Aorta (tissue), 5 donors: ENCODE measurements at regions not wholly inside any gene's neighbourhood (a gene's known extent, or its start where the extent isn't known, plus 50 kb on each side); places are given as distances from the start of the nearest gene placed in this dataset.
"Not testable (repeated sequence)": the region's sequence is repeated elsewhere in the genome, so short reads cannot be mapped to it uniquely, and the experiment has no call there.

Experiments
- ATAC-seq: fragments of 200-7000 bp; cut with Tn5 transposase; one replicate; pipeline ENCODE4 v1.9.1; 2022; ENCODE audit warnings: moderate library complexity; ENCODE audit not compliant: low FRiP score
- DNase-seq, 2 donors: peaks; one replicate each; pipeline ENCODE4 v3.0.0-alpha.2; 2020
- H3K27ac ChIP-seq, 2 donors: one replicate each; pipeline ENCODE4 v1.5.1; 2013; ENCODE audit warnings: low read length in 2 of 2, mild to moderate bottlenecking in 2 of 2, moderate library complexity in 2 of 2, control low read depth in 1 of 2, inconsistent platforms in 1 of 2, low read depth in 1 of 2
- H3K27me3 ChIP-seq, 2 donors: one replicate each; pipeline ENCODE4 v1.6.1; 2013; ENCODE audit warnings: control low read depth in 1 of 2, low read length in 1 of 2, mild to moderate bottlenecking in 1 of 2, moderate library complexity in 1 of 2; ENCODE audit not compliant: insufficient read depth in 2 of 2, control insufficient read depth in 1 of 2
- H3K36me3 ChIP-seq, 2 donors: one replicate each; pipeline ENCODE4 v1.6.1; 2013; ENCODE audit warnings: control low read depth in 1 of 2, low read length in 1 of 2, mild to moderate bottlenecking in 1 of 2; ENCODE audit not compliant: insufficient read depth in 2 of 2, control insufficient read depth in 1 of 2
- H3K4me1 ChIP-seq, 2 donors: one replicate each; pipeline ENCODE4 v1.6.1; 2013; ENCODE audit warnings: low read length in 2 of 2, control low read depth in 1 of 2, mild to moderate bottlenecking in 1 of 2, moderate library complexity in 1 of 2; ENCODE audit not compliant: insufficient read depth in 2 of 2, control insufficient read depth in 1 of 2
- H3K4me3 ChIP-seq, 2 donors: one replicate each; pipeline ENCODE4 v1.5.1; 2013; ENCODE audit warnings: low read length in 2 of 2, control low read depth in 1 of 2, mild to moderate bottlenecking in 1 of 2
- H3K9me3 ChIP-seq: one replicate; pipeline ENCODE4 v1.6.1; 2013; ENCODE audit warnings: mild to moderate bottlenecking, low read length; ENCODE audit not compliant: control insufficient read depth
- WGBS, 2 donors: extraction: QIAGEN DNeasy Blood & Tissue Kit; methylation state at CpG; one replicate each; pipeline ENCODE4 v1.1.7; 2013; 5-methylcytosine and 5-hydroxymethylcytosine counted together
- intact Hi-C, 2 donors: fragments of 100-400 bp; cut with DNase I; formaldehyde crosslinking; loops; one replicate each; pipeline versions ENCODE4 v1.14.2 to v1.15.0; 2022
- donor health status: healthy with polysubstance abuse.
- donor health status: Bipolar disorder and iron deficiency.
- donor health status: DM: no; HTN: no; CAD: no.
- donor health status: DM: no; HTN: no; CAD: no.
- donor health status: DM: yes; HTN: yes; CAD: no.

DNA sequence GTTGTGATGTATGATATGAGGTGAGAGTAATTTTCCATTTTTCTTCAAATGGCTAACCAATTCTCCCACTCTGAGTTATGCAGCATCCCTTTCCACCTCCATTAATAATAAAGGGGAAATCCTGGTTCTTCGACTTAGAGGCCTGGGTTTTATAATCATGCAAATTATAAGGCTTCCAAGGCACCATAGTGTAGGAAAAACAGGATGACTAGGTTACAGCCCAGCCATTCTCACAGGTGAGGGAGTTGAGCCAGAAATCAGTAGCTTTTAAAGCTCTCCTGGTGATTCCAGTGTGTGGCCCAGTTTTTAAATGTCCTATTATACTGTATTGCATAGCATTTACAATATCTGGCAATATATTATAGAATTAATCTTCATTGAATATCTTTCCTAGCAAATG, 203.1 kb downstream of the ARHGEF9 start:
- Histone ChIP-seq H3K9me3 (no peaks in the 10 kb centered on the region), H3K27me3 (no peaks in the 10 kb centered on the region), H3K36me3 (no peaks in the 10 kb centered on the region), H3K27ac (no peak overlapping the region), H3K4me3 (no peak overlapping the region), H3K4me1 (no peaks in the 10 kb centered on the region)
- ATAC-seq, result no peak
- DNase-seq, result no peak
- intact Hi-C loops, result no loop called here
- 58 to 85% methylated on average over 1 of the region's 1 CpG for WGBS, 2 donors

DNA sequence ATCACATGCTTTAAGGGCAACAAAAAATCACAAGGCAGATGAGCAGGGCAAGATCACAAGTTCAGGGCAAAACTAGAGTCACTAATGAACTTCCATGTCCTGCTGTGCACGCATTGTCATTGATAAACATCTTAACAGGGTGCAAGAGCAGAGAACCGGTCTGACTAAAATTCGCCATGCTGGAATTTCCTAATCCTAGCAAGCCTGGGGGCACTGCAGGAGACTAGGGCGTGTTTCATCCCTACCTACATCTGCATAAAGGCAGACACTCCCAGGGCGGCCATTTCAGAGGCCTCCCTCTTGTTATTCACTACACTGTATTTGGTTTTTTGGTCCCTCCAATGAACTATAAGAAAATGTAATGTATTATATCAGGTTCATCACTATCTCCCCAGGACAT, 203.6 kb downstream of the ARHGEF9 start:
- H3K4me3 ChIP-seq, result no peak overlapping the region
- no peaks in the 10 kb centered on the region for H3K9me3 ChIP-seq
- no peak for DNase-seq
- no peaks in the 10 kb centered on the region for H3K36me3 ChIP-seq
- intact Hi-C loops, result no loop called here
- ATAC-seq, result no peak
- no peaks in the 10 kb centered on the region for H3K4me1 ChIP-seq
- no peaks in the 10 kb centered on the region for H3K27me3 ChIP-seq
- 54 to 88% methylated on average over 5 of the region's 5 CpGs for WGBS, 2 donors
- no peak overlapping the region for H3K27ac ChIP-seq

DNA sequence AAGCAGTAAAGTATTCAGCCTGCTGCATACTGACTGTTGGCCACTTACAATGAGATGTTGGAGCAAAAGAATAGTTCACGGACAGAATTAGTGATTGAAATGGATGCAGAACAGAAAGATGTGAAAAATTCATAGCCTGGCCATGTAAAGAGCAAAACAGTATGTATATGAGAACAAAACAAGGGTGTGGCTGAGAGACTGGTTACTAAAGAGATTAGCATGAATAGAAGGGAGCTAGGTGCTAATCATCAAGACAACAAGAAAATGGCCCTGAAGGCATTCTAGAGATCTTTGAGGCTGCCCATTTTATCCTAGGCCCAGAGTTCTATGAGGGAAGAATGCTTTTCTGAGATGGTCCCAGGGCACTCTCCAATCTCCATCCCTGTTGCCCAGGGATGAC, 208.5 kb downstream of the ARHGEF9 start:
- H3K27ac ChIP-seq, result no peak overlapping the region
- intact Hi-C loops, result no loop called here
- ATAC-seq (no peak), DNase-seq (no peak)
- no peaks in the 10 kb centered on the region for H3K27me3 ChIP-seq
- H3K4me1 ChIP-seq, result no peaks in the 10 kb centered on the region
- H3K9me3 ChIP-seq, result no peaks in the 10 kb centered on the region
- no peak overlapping the region for H3K4me3 ChIP-seq
- no peaks in the 10 kb centered on the region for H3K36me3 ChIP-seq
- WGBS, 2 donors, result 53 to 88% methylated on average over 1 of the region's 1 CpG

DNA sequence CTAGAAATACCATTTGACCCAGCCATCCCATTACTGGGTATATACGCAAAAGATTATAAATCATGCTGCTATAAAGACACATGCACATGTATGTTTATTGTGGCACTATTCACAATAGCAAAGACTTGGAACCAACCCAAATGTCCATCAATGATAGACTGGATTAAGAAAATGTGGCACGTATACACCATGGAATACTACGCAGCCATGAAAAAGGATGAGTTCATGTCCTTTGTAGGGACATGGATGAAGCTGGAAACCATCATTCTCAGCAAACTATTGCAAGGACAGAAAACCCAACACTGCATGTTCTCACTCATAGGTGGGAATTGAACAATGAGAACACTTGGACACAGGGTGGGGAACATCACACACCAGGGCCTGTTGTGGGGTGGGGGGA, 209.3 kb downstream of the ARHGEF9 start:
- 71 to 90% methylated on average over 3 of the region's 3 CpGs for WGBS, 2 donors
- H3K9me3 ChIP-seq, intact Hi-C loops, H3K4me3 ChIP-seq, H3K27me3 ChIP-seq, ATAC-seq, DNase-seq, H3K36me3 ChIP-seq, H3K4me1 ChIP-seq, H3K27ac ChIP-seq: not testable (repeated sequence)

DNA sequence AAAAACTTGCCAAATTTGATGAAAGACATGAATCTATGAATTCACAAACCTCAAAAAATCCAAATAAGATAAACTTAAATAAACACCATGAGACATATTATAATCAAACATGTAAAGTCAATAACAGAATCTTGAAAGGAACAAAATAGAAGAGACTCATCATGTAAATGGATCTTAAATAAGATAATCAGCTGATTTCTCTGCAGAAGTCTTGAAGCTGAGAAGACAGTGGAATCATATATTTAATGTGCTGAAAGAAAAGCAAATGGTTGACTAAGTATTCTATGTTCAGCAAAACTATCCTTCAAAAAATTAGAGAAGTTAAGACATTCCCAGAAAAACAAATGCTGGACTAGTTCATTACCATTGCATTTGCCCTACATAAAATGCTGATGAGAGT, 215.7 kb upstream of the SPIN4 start:
- ATAC-seq (no peak), DNase-seq (no peak)
- Histone ChIP-seq H3K36me3 (no peaks in the 10 kb centered on the region), H3K27ac (no peak overlapping the region), H3K27me3 (no peaks in the 10 kb centered on the region), H3K4me1 (no peaks in the 10 kb centered on the region), H3K4me3 (no peak overlapping the region), H3K9me3 (no peaks in the 10 kb centered on the region)
- intact Hi-C loops, result no loop called here

DNA sequence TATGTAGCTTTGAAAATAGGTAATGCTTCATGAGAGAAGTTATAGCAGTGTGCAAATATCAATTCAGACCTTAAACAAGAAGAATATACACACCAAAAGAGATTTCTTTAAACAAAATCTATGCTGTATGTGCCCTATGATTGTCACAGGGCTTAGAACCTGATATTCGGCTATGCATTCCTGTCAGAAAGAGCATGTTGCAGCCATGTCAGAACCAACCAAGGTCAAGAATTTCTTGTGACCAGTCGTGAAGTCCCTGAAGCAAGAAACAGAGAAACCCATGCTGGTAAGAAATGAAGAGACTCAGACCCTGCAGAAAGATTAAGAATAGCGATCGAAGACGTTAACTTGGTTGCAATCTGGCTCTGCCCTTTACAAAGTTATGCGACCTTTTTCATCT, 210.3 kb upstream of the SPIN4 start:
- no peaks in the 10 kb centered on the region for H3K36me3 ChIP-seq
- no peaks in the 10 kb centered on the region for H3K4me1 ChIP-seq
- peak overlapping the region; percentile 58 to 76 for H3K4me3 ChIP-seq
- no peaks in the 10 kb centered on the region for H3K27me3 ChIP-seq
- ATAC-seq (no peak), DNase-seq (no peak)
- no peak overlapping the region for H3K27ac ChIP-seq
- intact Hi-C loops, result loop anchor here (5.0 kb wide), 2 partner anchors 209 to 361 kb away; partner anchors contain the start of gene SPIN4 (in 1 of the 2)
- no peaks in the 10 kb centered on the region for H3K9me3 ChIP-seq
- WGBS, 2 donors, result 1 to 29% methylated on average over 6 of the region's 6 CpGs

DNA sequence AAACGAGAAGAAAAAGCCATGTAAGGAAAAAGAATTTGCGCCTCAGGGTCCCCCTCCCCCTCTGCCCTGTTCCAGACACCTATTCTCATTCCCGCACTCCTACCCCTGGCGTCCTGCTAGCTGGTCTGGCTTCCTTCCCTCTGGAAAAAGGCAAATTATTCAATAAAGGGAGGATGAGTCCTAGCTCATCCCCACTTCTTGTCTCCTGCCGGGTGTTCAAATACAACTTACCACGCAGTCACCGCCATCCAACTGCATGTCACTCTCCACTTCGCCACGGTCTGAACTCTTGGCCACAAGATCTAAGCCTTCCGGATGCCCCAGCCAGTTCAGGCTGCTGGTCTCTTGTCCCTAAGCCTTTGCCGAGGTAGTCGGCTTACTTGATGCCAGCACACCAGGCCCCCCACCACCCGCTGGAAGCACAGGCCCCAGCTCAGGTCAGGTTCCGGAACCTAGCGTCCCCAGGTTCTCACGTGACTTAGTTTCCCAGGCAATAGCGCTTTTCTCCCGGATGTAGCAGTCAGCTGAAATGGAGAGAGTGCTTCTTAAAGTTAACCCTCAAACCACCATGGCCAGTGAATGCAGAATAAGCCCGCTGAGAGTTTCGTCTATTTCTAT, 209.6 kb upstream of the SPIN4 start:
- Histone ChIP-seq H3K27me3 (no peaks in the 10 kb centered on the region), H3K36me3 (no peaks in the 10 kb centered on the region), H3K9me3 (no peaks in the 10 kb centered on the region), H3K4me3 (peak overlapping the region; percentile 58 to 65), H3K4me1 (no peaks in the 10 kb centered on the region), H3K27ac (peak overlapping the region in 1 of 2 donors; percentile 50)
- peak; percentile 56 to 79 for DNase-seq
- intact Hi-C loops, result loop anchor here (5.0 kb wide), 2 partner anchors 208 to 362 kb away; partner anchors contain the start of gene SPIN4 (in 1 of the 2)
- 0 to 19% methylated on average over 20 of the region's 20 CpGs for WGBS, 2 donors
- ATAC-seq, result peak; percentile 90

DNA sequence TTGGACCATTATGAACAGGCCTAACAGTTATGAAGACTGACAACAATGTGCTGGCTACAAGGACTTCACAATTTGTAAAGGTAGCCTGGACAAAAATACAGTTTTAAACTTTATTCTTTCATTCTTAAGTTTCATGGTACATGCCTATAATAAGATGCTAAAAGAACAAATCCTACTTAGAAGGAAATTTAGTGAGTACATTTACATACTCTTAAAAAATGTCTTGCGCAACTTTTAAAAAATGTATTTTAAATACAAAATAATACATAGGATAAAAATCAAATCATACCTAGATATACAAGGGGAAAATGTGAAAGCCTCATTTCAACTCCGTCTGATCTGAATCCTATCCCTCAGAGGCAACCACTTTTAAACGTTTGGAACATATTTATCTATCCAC, 200.7 kb upstream of the SPIN4 start:
- H3K9me3 ChIP-seq, result no peaks in the 10 kb centered on the region
- H3K27me3 ChIP-seq, result no peaks in the 10 kb centered on the region
- ATAC-seq, result no peak
- WGBS, 2 donors, result 79 to 93% methylated on average over 3 of the region's 3 CpGs
- no peaks in the 10 kb centered on the region for H3K4me1 ChIP-seq
- intact Hi-C loops, result no loop called here
- no peaks in the 10 kb centered on the region for H3K36me3 ChIP-seq
- H3K4me3 ChIP-seq, result no peak overlapping the region
- DNase-seq, result no peak
- H3K27ac ChIP-seq, result no peak overlapping the region

DNA sequence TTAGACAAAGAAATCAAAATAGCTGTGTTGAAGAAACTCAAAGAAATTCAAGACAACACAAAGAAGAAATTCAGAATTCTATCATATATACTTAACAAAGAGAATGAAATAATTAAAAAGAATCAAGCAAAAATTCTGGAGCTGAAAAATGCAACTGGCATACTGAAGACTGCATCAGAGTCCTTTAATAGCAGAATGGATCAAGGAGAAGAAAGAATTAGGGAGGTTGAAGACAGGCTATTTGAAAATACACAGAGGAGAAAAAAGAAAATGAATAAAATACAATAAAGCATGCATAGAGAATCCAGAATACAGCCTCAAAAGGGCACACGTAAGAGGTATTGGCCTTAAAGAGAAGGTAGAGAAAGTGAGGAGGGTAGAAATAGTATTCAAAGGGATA, 179.5 kb upstream of the SPIN4 start:
- intact Hi-C loops, result no loop called here
- H3K36me3 ChIP-seq, result no peaks in the 10 kb centered on the region
- H3K9me3 ChIP-seq, result no peaks in the 10 kb centered on the region
- no peak overlapping the region for H3K4me3 ChIP-seq
- ATAC-seq, result no peak
- no peak overlapping the region for H3K27ac ChIP-seq
- H3K27me3 ChIP-seq, result no peaks in the 10 kb centered on the region
- no peaks in the 10 kb centered on the region for H3K4me1 ChIP-seq
- DNase-seq, result no peak
- WGBS, 2 donors, result 58 to 96% methylated on average over 1 of the region's 1 CpG
